Body of pancreas (tissue), 4 donors: ENCODE measurements at regions not wholly inside any gene's neighbourhood (a gene's known extent, or its start where the extent isn't known, plus 50 kb on each side); places are given as distances from the start of the nearest gene placed in this dataset.

Source experiments
- CTCF ChIP-seq, 7 experiments: fragments of 450-650 bp in 4 of 7; fragments of 200-600 bp in 3 of 7; sonication (generic) in 3 of 7; IDR thresholded peaks; one replicate each; pipeline ENCODE4 v1.5.1; 2016 to 2019; ENCODE audit warnings: antibody characterized with exemption in 7 of 7
- POLR2A ChIP-seq, 3 donors: fragments of 450-650 bp; IDR thresholded peaks; one replicate each; pipeline ENCODE4 v1.6.1; 2016; ENCODE audit warnings: antibody characterized with exemption in 3 of 3, mild to moderate bottlenecking in 2 of 3

GRCh38 chr14:42143114-42143513 lies 536.4 kb downstream of the LRFN5 start:
- no peak for TF ChIP-seq POLR2A (IDR thresholded peaks at IDR 0.05)
- no peak for TF ChIP-seq CTCF (IDR thresholded peaks at IDR 0.05)
